Transverse colon (tissue), 4 donors: ENCODE measurements at regions not wholly inside any gene's neighbourhood (a gene's known extent, or its start where the extent isn't known, plus 50 kb on each side); places are given as distances from the start of the nearest gene placed in this dataset.

ENCODE experiments used
- EP300 ChIP-seq: sonication (generic); formaldehyde crosslinking; IDR thresholded peaks from one replicate; pipeline ENCODE4 v1.6.1; 2017; ENCODE audit warnings: antibody characterized with exemption, low read depth
- POLR2A ChIP-seq: fragments of 450-650 bp; IDR thresholded peaks from one replicate; pipeline ENCODE4 v1.6.1; 2016; ENCODE audit warnings: antibody characterized with exemption, mild to moderate bottlenecking, moderate library complexity
- POLR2AphosphoS5 ChIP-seq, 3 donors: sonication (generic); formaldehyde crosslinking; IDR thresholded peaks; one replicate each; pipeline ENCODE4 v1.6.1; 2016; ENCODE audit warnings: antibody characterized with exemption in 3 of 3
- TF ChIP-seq, protein P1 (sequence below), 5 experiments: fragments of 200-600 bp in 3 of 5; fragments of 450-650 bp in 2 of 5; sonication (generic) in 3 of 5; IDR thresholded peaks; 1 replicate in 2 of 5; 2 replicates in 3 of 5; pipeline ENCODE4 v1.5.1; 2016 to 2017; ENCODE audit warnings: antibody characterized with exemption in 5 of 5, inconsistent platforms in 3 of 5, mild to moderate bottlenecking in 2 of 5, moderate library complexity in 1 of 5

DNA sequence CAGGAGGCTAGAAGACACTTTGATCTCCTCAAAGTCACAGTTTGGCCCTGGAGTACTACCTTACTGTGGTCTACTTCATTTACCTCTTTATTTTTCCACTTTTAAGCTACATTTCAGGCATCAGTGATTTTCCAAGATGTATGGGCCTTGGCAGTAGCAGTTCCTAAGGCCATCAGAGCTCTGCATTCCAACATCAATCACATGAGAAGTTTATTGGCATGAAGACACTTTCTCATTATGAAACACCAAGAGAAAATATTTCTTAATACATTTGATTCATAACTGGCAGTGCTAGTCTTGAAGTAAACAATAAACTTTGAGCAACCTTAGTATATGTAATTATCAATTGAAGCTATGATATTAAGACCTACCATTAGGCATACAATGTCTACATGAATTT is 178.1 kb downstream of the IL15 start:
- TF ChIP-seq POLR2AphosphoS5 (IDR thresholded peaks at IDR 0.05) (no peak), EP300 (no peak), POLR2A (no peak)
- TF ChIP-seq, protein P1, sequence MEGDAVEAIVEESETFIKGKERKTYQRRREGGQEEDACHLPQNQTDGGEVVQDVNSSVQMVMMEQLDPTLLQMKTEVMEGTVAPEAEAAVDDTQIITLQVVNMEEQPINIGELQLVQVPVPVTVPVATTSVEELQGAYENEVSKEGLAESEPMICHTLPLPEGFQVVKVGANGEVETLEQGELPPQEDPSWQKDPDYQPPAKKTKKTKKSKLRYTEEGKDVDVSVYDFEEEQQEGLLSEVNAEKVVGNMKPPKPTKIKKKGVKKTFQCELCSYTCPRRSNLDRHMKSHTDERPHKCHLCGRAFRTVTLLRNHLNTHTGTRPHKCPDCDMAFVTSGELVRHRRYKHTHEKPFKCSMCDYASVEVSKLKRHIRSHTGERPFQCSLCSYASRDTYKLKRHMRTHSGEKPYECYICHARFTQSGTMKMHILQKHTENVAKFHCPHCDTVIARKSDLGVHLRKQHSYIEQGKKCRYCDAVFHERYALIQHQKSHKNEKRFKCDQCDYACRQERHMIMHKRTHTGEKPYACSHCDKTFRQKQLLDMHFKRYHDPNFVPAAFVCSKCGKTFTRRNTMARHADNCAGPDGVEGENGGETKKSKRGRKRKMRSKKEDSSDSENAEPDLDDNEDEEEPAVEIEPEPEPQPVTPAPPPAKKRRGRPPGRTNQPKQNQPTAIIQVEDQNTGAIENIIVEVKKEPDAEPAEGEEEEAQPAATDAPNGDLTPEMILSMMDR (IDR thresholded peaks at IDR 0.05), result no peak
